Ammon's horn (tissue), 1 donor: ENCODE measurements at regions not wholly inside any gene's neighbourhood (a gene's known extent, or its start where the extent isn't known, plus 50 kb on each side); places are given as distances from the start of the nearest gene placed in this dataset.
A peak's percentile ranks its signal among the peaks of the same experiment; 100 is the strongest.

ENCODE experiments used
- DNase-seq: peaks from one replicate; pipeline ENCODE4 v3.0.0-alpha.2; 2016; ENCODE audit warnings: low spot score

GRCh38 chr4:128601991-128602695 lies 207.4 kb upstream of the JADE1 start:
- peak; percentile 27 for DNase-seq

GRCh38 chr4:128600996-128601871 lies 208.3 kb upstream of the JADE1 start:
- DNase-seq: peak; percentile 46

- peak; percentile 89 for DNase-seq
Measured at GRCh38 chr4:128600410-128600809, 209.1 kb upstream of the JADE1 start.

GRCh38 chr4:128597500-128597899 lies 212.0 kb upstream of the JADE1 start:
- no peak for DNase-seq

- no peak for DNase-seq
Measured at GRCh38 chr4:128596853-128597252, 212.6 kb upstream of the JADE1 start.

GRCh38 chr4:128596115-128596514 lies 213.4 kb upstream of the JADE1 start:
- no peak for DNase-seq

GRCh38 chr4:128591482-128591881 lies 218.0 kb upstream of the JADE1 start:
- DNase-seq: no peak

GRCh38 chr4:128590773-128591172 lies 218.7 kb upstream of the JADE1 start:
- DNase-seq: no peak

GRCh38 chr4:128590034-128590740 lies 219.3 kb upstream of the JADE1 start:
- no peak for DNase-seq

- DNase-seq: no peak
Measured at GRCh38 chr4:128589384-128589965, 220.0 kb upstream of the JADE1 start.

GRCh38 chr4:128587382-128587781 lies 222.1 kb upstream of the JADE1 start:
- no peak for DNase-seq

GRCh38 chr4:128583753-128584712 lies 225.5 kb upstream of the JADE1 start:
- DNase-seq: no peak

- no peak for DNase-seq
Measured at GRCh38 chr4:128582427-128582870, 227.1 kb upstream of the JADE1 start.

- DNase-seq: no peak
Measured at GRCh38 chr4:128579154-128579853, 230.2 kb upstream of the JADE1 start.

- peak; percentile 86 for DNase-seq
Measured at GRCh38 chr4:128574706-128575105, 234.8 kb upstream of the JADE1 start.

GRCh38 chr4:128573781-128574508 lies 235.6 kb upstream of the JADE1 start:
- no peak for DNase-seq

- DNase-seq: no peak
Measured at GRCh38 chr4:128572778-128573241, 236.7 kb upstream of the JADE1 start.

- DNase-seq: no peak
Measured at GRCh38 chr4:128571747-128572146, 237.8 kb upstream of the JADE1 start.

GRCh38 chr4:128570387-128570975 lies 239.0 kb upstream of the JADE1 start:
- DNase-seq: peak; percentile 39
